ENCODE measurements at regions not wholly inside any gene's neighbourhood (a gene's known extent, or its start where the extent isn't known, plus 50 kb on each side); places are given as distances from the start of the nearest gene placed in this dataset.
"Not testable (repeated sequence)": the region's sequence is repeated elsewhere in the genome, so short reads cannot be mapped to it uniquely, and the experiment has no call there.

DNA sequence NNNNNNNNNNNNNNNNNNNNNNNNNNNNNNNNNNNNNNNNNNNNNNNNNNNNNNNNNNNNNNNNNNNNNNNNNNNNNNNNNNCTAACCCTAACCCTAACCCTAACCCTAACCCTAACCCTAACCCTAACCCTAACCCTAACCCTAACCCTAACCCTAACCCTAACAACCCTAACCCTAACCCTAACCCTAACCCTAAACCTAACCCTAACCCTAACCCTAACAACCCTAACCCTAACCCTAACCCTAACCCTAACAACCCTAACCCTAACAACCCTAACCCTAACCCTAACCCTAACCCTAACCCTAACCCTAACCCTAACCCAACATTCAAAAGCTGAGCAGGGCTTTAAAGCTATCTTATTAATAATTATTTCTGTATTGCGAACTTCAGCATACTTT is 182.5 kb upstream of the FAM20C start:
- not testable (repeated sequence) for DNase-seq

DNA sequence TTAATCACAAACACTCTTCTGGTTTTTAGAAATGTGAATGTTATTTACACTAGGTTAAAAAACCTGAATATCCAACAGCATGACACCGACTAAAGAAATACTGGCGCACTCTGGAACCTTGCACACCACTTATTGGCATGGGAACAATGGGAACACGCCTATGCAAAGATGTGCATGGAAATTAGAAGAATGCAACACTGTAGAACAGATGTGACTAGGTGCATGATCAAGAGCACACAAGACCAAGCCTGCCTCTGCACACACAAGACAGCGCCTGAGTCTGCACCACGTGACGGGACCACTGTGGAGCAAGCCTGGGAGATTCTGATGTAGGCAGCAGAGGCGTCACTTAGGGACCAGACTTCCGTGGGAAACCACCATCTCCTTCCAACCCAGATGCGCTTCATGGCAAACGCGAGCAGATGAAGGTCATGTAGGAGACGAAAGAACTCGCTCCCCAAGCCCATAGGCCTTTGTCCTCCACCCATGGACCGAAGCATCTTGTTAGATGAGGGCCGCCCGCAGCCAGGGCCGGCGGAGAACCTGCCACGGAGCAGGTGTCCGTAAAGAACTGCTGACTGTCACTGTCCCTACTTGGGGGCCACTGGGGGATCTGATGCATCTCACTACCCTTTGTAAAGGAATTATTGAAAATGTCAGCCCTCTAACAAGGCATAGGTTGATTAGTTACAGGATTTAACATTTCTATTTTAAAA is 159.6 kb upstream of the FAM20C start:
- not testable (repeated sequence) for DNase-seq

DNA sequence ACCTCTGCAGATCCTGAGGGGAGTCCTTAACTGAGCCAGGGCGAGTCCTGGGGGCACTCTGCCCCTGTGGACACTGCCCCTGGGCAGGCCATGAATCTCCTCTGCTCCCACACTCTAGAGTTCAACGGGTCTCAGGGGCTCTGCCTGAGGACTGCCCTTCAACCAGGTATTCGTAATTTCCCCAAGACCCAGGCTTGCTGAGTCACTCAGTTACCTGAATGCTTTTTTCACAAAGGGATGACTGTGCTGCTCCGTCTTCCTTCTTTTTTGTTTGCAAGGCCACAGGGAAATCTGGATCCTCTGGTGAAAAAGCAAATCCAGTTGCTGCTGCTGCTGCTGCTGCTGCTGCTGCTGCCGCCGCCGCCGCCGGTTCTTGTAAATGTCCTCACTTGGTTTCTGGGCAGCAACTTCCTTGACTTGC is 157.2 kb upstream of the FAM20C start:
- DNase-seq = not testable (repeated sequence)

DNA sequence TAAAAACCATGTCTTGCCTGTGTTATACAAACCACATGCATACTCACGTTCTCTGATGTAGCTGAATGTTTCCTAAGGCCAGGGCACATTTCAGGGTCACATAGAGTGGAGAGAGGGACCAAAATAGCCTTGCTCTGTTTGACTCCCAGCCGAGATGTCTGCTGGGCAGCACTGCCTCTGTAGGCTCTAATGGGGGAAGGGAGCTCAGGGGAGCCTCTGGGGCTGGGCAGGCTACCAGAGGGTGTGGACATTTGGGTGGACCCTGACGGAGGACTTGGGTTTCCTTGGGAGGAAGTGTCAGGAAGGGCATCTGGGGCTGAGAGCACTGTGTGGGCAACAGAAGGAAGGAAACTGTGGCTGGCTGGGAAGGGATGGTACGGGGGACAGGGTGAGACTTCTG is 155.8 kb upstream of the FAM20C start:
- DNase-seq = not testable (repeated sequence)

DNA sequence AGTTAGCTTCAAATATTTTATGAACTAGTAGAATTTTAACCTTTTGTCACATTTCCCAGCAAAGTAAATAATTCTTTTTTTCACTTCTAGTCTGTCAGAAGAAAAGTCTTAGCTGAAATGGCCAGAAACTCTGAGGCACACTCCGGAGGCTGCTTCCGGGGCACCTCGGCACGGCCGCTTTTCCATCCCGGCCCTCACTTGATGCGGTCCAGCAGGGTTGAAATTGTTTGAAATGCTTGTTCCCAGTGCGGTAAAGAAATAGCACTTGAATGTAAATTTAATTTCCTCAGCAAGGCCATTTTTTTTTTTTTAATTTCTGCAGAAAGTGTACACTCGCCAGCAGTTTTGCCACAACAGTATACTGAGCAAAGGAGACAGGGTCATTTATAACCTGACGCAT is 154.7 kb upstream of the FAM20C start:
- DNase-seq = not testable (repeated sequence)

DNA sequence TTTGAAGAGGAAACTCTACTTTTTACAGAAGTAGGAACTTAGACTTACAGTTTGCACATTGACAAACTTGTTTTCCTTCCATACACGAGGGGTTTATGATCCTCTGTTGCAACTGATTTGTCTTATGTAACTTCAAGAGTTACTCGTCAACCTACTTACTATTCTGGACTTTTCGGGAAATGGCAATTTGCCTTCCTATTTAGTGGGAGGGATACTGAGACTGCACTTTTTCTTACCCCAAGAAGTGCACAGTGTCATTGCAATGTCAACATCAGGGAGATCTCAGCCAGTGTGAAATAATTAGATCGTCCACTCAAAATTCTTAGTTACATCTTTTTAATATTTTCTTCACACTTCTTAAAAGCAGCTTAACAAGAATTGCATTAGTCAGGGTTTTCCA is 153.9 kb upstream of the FAM20C start:
- not testable (repeated sequence) for DNase-seq

DNA sequence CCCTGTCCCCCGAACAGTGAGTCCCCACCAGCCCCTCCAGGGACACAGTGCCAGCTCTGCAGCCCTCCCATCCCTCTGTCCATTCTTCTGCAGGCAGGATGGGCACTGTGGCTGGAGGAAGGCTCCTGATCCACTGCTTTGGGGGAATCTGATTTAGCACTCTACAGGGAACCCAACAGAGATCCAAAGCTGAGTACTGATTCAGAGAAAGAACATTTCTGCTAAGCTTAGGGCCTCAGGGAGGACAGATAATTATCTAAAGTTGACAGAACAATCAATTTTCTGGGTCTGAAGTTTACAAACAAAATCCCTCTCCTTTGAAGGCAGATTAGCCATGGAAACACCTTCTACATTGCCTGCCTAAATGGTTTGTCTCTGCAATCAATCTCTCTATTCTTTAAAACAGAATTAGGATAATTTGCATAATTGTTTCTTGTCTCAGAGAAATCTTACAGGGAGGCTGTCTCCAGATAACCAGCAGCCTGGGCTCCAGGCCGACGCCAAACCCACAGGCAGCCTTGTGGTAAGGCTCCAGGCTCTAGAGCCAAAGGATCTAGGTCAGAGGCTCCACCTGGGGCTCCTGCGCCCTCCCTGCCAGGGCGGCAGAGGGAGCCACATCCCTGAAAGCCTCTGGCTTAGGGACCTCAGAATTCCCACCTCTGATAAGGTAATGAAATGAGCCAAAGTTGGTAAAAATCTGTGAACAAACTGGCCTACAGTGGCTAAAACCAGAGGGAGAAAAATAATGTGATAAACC is 152.2 kb upstream of the FAM20C start:
- not testable (repeated sequence) for DNase-seq

DNA sequence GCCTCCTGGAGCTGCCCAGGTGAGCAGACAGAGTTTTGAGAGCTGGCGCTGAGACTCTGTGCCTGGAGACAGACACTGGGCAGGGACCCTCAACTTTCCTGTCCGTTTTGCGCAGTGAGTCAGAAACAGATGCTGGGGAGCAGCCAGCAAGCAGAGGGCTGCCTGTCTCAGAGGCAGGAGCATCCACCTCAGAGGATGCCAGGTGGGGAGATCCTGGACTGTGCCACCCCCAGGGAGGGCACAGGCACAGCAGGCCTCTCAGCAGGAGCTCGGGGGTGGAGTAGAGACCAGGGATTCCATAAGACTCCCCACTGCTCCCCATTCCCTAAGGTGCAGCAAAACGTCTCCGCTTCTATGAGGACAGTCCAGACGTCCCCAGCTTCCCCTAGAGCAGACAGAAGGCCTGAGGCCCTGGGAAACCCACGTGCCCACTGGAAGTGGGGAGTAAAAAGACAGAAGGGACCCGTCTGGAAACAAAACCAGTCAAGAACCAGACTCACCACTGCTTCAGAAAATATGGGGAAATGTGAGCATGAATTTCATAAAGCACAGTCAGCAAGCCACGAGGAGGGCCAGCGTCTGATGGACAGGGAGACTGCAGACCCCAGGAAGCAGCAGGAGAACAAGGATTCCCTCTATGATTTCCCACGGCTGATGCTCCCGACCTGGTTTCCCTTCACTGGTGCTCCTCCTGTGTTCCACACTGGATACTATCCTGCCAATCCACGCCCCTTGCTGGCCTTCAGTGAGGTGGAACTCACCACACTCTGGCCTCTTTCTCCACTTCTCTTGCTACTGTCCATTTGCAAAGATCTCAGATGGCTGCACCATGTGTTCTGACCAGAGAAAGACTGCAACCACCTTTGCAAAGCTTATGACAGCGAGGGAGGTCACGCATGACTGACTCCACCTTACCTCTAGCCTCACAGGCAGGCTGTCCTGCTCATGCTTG is 151.3 kb upstream of the FAM20C start:
- no peak for DNase-seq

DNA sequence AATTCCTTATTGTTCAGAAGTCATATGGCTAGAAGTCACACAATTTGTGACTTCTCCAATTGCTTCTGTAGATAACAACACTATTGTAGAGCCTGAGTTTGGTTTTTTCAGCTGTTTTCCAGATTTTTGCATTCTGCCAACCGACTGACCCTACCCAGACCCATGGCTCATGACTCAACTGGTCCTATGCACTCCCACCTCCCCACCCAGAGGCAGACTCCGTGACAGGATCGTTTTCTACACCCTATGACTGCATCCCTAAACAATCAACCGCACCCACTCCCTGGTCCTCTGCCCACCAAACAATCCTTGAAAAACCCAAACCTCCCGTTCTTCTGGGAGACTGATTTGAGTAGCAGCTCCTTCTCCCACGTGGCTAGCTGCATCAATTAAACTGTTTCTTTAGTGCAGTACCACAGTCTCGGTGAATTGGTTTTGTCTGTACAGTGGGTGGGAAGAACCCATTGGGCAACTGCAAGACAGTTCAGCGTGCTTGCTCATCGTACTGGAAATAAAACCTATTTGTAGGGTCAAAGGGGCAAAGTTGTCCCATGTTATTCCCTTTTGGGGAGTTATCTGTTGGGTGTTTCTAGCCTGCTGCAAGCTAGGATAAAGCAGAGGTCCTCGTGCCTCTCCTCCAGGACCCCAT is 150.3 kb upstream of the FAM20C start:
- no peak for DNase-seq

DNA sequence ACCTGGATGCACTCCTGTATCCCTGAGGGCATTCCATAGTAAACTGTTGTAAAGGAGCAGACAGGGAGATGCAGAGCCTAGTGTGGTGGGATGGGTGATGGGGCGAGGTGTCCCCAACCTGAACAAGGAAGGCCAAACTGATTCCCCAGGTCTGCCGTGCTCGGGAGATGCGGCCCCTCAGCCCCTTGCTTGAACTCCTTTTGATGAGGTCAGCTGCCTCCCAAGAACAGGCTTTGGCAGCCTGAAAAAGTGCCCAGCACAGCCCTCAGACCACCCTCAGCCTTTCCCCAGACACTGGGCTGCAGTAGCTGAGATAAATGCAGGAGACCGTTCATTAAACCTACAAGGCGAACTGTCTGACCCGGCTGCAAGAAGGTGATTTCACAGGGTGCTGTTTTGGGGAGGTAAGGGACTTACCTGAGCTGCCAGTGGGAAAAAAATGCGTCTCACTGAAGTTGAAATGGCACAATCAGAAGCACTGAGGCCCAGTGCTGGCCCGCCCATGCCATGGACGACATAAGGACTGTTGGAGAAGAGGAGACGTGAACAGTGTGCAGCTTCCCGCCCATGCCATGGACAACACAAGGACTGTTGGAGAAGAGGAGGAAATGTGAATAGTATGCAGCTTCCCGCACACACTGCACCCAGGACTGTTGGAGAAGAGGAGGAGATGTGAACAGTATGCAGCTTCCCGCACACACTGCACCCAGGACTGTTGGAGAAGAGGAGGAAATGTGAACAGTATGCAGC is 148.4 kb upstream of the FAM20C start:
- DNase-seq = no peak

DNA sequence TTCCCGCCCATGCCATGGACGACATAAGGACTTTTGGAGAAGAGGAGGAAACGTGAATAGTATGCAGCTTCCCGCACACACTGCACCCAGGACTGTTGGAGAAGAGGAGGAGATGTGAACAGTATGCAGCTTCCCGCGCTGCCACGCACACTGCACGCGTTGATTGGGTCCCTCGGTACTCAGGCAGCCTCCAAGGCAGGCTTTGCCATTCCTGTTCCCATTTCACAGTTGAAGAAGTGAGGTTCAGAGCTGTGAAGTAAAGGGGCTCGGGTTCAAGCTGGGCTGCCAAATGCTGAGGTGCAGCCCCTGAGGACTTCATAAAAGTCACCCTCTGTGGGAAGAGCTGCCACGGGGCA is 147.9 kb upstream of the FAM20C start:
- no peak for DNase-seq

DNA sequence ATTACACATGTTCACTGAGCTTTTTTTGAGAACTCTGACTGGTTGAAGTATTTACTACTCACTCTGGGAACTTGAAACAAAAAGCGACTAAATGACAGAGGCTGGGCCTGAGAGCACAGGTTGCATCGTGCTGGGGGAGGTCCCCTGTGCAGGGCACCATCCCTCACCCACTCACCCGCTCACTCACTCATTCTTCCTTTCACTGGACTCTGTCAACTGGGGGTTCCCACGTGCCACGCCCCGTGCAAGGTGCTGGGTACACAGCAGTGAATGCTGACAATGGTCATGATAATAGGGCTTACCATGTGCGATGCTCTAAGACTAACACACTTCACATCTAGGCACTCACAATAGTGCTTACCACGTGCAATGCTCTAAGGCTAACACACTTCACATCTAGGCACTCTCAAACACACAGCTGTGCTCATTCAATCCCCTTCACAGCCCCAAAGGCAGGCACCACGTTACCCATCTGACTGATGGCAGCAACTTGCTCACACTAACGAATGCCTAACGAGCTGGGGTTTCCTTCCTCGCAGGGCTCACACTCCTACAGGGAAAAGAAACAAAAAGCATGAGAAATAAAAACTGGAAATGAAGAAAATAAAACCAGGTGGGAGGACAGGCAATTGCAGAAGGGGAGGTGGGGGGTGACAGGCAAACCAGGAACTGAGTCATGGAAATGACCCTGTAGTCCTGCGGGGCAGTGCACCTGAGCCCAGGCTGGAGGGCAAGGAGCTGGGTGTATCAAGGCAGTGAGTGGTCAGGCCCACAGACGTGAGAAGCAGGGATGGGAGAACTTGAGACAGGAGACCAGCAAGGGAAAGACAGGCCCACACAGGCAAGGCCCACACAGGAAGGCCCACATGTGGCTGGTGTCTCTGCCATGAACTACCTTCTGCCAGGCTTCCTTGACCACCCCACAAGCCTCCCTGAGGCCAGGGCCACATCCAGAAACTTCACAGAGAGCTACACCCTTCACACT is 147.0 kb upstream of the FAM20C start:
- DNase-seq = no peak

DNA sequence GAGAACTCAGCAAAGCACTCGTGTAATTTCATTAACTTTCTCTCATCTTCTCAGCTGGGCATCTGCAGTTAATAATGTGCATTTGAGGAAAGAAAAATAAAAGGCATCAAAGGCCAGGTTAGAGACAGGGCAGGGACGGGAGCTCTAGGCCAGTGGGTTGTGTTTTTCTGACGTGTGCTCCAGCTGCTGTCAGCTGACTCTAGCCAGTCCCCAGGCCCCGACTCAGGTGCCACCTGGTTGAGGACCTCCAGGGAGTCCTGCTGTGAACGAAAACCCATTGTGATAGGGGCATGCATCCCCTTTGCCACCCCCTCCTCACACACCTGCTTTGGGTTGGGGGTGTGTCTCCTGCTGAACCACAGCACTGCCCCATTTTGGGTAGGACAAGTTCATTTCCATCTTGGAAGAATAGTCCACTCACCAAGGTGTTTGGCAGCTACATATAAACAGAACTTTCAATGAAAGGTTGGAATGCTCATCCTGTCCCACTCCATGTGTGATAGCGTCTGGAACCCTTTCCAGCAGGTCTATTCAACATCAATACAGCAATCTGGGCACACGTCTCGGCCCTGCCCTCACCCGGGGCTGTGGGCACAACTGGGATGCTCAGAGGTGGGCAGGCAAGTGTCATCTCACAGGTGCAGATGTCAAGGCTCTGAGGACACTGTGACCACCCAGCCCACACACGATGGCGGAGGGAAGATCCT is 146.1 kb upstream of the FAM20C start:
- DNase-seq = no peak

DNA sequence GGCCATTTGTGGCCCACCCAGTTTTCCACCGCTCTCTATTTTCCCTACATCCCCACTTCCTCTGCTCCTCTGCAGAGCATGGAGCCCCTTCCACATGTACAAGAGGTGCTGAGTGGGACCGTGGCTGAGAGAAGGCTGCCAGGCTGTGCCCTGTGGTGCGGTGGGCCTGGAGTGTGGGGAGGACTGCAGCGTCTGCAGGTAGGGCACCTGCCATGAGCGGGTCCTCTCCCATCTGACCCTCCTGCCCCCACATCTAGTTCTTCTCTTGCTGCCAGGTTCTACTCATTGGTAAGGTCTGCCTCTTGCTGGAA is 145.6 kb upstream of the FAM20C start:
- DNase-seq = no peak

DNA sequence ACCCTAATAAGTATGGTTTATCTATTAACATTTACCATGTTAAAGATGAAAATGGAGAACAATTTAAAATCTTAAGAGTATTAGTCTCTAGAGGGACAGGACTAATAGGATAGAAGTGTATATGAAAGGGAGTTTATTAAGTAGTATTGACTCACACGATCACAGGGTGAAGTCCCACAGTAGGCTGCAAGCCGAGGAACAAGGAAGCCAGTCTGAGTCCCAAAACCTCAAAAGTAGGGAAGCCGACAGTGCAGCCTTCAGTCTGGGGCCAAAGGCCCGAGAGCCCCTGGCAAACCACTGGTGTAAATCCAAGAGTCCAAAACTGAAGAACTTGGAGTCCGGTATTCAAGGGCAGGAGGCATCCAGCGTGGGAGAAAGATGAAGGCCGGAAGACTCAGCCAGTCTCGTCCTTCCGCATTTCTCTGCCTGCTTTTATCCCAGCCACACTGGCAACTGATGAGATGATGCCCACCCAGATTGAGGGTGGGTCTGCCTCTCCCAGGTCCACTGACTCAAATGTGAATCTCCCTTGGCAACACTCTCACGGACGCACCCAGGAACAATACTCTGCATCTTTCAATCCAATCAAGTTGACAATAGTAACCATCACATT is 140.8 kb upstream of the FAM20C start:
- DNase-seq = no peak

DNA sequence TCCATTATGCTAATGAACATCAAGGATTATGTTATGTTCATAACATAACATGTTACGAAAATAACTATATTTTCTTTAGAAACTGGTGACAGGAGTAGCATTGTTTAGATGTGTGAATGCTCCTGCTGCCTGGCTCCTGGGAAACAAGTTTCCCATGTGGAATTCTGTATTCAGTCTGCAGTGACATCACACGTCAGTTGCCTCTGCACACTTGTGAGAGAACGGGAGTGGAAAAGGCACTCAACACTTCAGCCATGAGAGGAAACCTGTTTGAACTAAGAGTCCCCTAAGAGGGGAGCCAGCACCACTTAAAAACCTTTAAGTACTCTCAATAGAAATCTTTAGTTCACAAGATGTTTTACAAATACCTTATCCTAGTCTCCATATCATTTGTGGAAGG is 140.3 kb upstream of the FAM20C start:
- DNase-seq = no peak

DNA sequence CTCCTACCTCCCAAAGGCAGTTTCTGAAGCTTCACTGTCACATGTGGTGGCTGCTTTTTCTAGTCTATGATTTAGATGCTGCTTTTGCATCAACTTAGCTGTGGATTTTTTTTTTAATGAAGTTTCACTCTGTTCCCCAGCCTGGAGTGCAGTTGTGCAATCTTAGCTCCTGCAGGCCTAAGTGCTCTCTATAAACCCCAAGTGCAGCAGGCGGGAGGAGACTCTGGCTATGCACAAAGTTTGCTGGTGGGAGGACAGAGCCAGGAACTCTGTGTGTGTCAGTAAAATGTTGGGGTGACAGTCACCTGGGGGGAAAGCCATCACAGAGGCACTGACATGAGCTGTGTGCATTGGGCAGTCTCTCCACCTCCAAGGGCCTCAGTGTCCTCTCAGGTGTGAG is 138.8 kb upstream of the FAM20C start:
- DNase-seq = no peak

DNA sequence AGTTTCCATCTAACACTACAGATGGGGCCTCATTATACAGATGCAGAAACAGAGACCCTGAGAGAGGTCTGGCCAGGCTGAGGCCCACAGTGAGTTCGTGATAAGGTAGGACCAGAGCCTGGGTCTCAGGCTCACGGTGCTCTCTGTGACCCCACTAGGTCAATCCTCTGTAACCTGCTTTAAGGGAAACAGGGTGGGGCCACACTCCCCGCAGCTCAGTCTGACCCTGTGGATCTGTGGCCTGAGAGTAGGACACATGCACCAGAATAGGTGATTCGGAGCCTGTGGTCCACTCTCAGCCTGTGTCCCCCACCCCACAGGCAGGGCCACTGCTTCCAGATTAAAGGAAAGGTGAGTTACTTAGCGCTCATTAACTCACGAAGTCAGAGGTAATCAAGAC is 137.8 kb upstream of the FAM20C start:
- no peak for DNase-seq

DNA sequence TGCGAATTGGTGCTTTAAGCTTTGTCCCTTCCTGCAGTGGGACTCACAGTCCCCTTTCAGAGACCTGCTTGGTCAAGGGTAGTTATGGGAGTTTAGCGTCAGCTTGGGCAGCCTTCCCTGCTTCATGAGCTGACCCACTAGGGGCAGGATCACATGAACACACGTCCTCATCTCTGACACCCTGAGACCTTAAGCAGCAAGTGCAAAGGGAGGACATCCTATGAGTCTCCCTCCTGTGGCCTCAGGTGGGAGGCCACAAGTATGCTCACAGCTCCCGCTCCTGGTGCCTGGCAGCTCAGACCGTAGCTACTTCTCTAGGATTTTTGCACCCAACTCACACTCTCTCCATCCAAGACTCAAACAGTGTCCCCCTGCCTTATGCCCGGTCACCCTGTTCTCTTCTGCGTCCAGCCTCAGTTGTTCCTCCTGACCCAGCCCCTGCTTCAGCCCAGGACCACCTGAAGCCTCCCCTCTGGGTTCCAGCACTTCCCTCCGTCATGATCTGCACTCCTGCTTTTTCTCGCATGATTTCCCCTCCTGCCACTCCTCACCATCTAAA is 136.6 kb upstream of the FAM20C start:
- DNase-seq = no peak
